ENCODE measurements at regions not wholly inside any gene's neighbourhood (a gene's known extent, or its start where the extent isn't known, plus 50 kb on each side); places are given as distances from the start of the nearest gene placed in this dataset.
"Not testable (repeated sequence)": the region's sequence is repeated elsewhere in the genome, so short reads cannot be mapped to it uniquely, and the experiment has no call there.

GRCh38 chr7:46261638-46262037 is 340.6 kb upstream of the IGFBP3 start:
- not testable (repeated sequence) for TF ChIP-seq CTCF, POLR2A (IDR thresholded peaks at IDR 0.05)
